ENCODE measurements at regions not wholly inside any gene's neighbourhood (a gene's known extent, or its start where the extent isn't known, plus 50 kb on each side); places are given as distances from the start of the nearest gene placed in this dataset.

DNA sequence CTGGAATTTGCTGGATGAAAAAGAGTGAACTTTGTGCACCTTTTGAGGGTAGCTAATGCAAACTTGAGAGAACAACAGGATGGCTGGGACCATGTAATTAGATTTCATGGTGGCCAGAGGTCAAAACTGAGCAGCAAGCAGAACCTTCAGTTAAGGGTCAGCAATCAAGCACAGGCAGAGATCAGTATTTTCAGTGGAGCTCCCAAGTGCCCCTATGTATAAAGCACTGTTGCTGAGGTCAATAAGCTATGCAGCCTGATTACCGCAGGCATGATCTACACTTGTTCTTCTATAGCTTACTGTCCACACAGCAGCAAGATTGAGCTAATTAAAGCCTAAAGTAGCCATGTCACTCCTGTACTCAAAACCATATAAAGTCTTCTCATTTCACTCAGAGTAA is 62.1 kb upstream of the TMC1 start:
- TF ChIP-seq ZNF175 (tag by site-specific recombination; IDR thresholded peaks at IDR 0.05) (no peak), ZNF121 (tag by site-specific recombination; IDR thresholded peaks at IDR 0.05) (no peak), SETDB1 (IDR thresholded peaks at IDR 0.05; ENCODE audit: insufficient read length, low read length) (no peak), ZNF398 (tag by site-specific recombination; IDR thresholded peaks at IDR 0.05) (no peak), ZNF558 (tag by site-specific recombination; IDR thresholded peaks at IDR 0.05) (no peak), YY1 (tag by site-specific recombination; IDR thresholded peaks at IDR 0.05) (no peak)
- TF ChIP-seq, protein P1, sequence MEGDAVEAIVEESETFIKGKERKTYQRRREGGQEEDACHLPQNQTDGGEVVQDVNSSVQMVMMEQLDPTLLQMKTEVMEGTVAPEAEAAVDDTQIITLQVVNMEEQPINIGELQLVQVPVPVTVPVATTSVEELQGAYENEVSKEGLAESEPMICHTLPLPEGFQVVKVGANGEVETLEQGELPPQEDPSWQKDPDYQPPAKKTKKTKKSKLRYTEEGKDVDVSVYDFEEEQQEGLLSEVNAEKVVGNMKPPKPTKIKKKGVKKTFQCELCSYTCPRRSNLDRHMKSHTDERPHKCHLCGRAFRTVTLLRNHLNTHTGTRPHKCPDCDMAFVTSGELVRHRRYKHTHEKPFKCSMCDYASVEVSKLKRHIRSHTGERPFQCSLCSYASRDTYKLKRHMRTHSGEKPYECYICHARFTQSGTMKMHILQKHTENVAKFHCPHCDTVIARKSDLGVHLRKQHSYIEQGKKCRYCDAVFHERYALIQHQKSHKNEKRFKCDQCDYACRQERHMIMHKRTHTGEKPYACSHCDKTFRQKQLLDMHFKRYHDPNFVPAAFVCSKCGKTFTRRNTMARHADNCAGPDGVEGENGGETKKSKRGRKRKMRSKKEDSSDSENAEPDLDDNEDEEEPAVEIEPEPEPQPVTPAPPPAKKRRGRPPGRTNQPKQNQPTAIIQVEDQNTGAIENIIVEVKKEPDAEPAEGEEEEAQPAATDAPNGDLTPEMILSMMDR (tag by site-specific recombination; IDR thresholded peaks at IDR 0.05): no peak
- TF ChIP-seq, protein P2, sequence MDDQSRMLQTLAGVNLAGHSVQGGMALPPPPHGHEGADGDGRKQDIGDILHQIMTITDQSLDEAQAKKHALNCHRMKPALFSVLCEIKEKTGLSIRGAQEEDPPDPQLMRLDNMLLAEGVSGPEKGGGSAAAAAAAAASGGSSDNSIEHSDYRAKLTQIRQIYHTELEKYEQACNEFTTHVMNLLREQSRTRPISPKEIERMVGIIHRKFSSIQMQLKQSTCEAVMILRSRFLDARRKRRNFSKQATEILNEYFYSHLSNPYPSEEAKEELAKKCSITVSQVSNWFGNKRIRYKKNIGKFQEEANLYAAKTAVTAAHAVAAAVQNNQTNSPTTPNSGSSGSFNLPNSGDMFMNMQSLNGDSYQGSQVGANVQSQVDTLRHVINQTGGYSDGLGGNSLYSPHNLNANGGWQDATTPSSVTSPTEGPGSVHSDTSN (CRISPR knock-in tag; IDR thresholded peaks at IDR 0.05): no peak
- TF ChIP-seq, protein P3, sequence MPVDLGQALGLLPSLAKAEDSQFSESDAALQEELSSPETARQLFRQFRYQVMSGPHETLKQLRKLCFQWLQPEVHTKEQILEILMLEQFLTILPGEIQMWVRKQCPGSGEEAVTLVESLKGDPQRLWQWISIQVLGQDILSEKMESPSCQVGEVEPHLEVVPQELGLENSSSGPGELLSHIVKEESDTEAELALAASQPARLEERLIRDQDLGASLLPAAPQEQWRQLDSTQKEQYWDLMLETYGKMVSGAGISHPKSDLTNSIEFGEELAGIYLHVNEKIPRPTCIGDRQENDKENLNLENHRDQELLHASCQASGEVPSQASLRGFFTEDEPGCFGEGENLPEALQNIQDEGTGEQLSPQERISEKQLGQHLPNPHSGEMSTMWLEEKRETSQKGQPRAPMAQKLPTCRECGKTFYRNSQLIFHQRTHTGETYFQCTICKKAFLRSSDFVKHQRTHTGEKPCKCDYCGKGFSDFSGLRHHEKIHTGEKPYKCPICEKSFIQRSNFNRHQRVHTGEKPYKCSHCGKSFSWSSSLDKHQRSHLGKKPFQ (tag by site-specific recombination; IDR thresholded peaks at IDR 0.05): no peak
- TF ChIP-seq, protein P4, sequence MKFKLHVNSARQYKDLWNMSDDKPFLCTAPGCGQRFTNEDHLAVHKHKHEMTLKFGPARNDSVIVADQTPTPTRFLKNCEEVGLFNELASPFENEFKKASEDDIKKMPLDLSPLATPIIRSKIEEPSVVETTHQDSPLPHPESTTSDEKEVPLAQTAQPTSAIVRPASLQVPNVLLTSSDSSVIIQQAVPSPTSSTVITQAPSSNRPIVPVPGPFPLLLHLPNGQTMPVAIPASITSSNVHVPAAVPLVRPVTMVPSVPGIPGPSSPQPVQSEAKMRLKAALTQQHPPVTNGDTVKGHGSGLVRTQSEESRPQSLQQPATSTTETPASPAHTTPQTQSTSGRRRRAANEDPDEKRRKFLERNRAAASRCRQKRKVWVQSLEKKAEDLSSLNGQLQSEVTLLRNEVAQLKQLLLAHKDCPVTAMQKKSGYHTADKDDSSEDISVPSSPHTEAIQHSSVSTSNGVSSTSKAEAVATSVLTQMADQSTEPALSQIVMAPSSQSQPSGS (tag by site-specific recombination; IDR thresholded peaks at IDR 0.05; ENCODE audit: low read depth): no peak
